SK-N-SH (cell line): ENCODE measurements at regions not wholly inside any gene's neighbourhood (a gene's known extent, or its start where the extent isn't known, plus 50 kb on each side); places are given as distances from the start of the nearest gene placed in this dataset.

Experiments used
- CTCF ChIA-PET: fragments of 300-600, 350-600 bp; formaldehyde crosslinking; extraction: SDS; loops from one replicate; lab custom pipeline; 2021; lab: Yijun Ruan, JAX
- POLR2A ChIA-PET: fragments of 350-600 bp; sonication (Branson Sonifier 250); formaldehyde crosslinking; extraction: SDS; loops from one replicate; lab custom pipeline; 2020; ENCODE audit warnings: antibody characterized with exemption, inconsistent platforms; lab: Yijun Ruan, JAX
- DNase-seq: peaks from one replicate; pipeline ENCODE4 v3.0.0; 2012
- H2AFZ ChIP-seq: fragments of 200-600 bp; sonication (generic); 2 replicates; pipeline ENCODE4 v1.8.1; 2016; ENCODE audit warnings: antibody characterized with exemption, mild to moderate bottlenecking, low read depth
- H3F3A ChIP-seq: fragments of 200-600 bp; sonication (generic); replicated peaks from 2 replicates; pipeline ENCODE3; 2016; ENCODE audit warnings: antibody characterized with exemption, mild to moderate bottlenecking; ENCODE audit not compliant: insufficient read depth
- H3K27ac ChIP-seq, 2 experiments: fragments of 200-500 bp in 1 of 2; fragments of 200-600 bp in 1 of 2; sonication (Bioruptor generic) in 1 of 2; sonication (generic), shearing (Covaris generic) in 1 of 2; 2 replicates each; pipeline versions ENCODE4 v1.5.1 to v1.6.1; 2014 to 2016; ENCODE audit warnings: low read depth in 2 of 2, inconsistent platforms in 1 of 2, low read length in 1 of 2, mild to moderate bottlenecking in 1 of 2, mixed read lengths in 1 of 2
- H3K27me3 ChIP-seq: fragments of 200-600 bp; sonication (generic), shearing (Covaris generic); 2 replicates; pipeline ENCODE4 v1.6.1; 2016; ENCODE audit warnings: mixed run types; ENCODE audit not compliant: insufficient read depth
- H3K36me3 ChIP-seq, 2 experiments: fragments of 200-500 bp in 1 of 2; fragments of 200-600 bp in 1 of 2; sonication (Bioruptor generic) in 1 of 2; sonication (generic) in 1 of 2; replicated peaks in 1 of 2; 2 replicates each; pipeline versions ENCODE3 to v1.5.1; 2014 to 2016; ENCODE audit warnings: low read length in 1 of 2, mild to moderate bottlenecking in 1 of 2; ENCODE audit not compliant: insufficient read depth in 2 of 2, control insufficient read depth in 1 of 2
- H3K4me1 ChIP-seq, 2 experiments: fragments of 200-500 bp in 1 of 2; fragments of 200-600 bp in 1 of 2; sonication (Bioruptor generic) in 1 of 2; sonication (generic), shearing (Covaris generic) in 1 of 2; 2 replicates each; pipeline versions ENCODE4 v1.5.1 to v1.6.1; 2014 to 2016; ENCODE audit warnings: low read depth in 1 of 2, low read length in 1 of 2, mixed run types in 1 of 2; ENCODE audit not compliant: insufficient read depth in 2 of 2, control insufficient read depth in 1 of 2
- H3K4me2 ChIP-seq: fragments of 200-600 bp; sonication (generic), shearing (Covaris generic); 2 replicates; pipeline ENCODE4 v1.6.1; 2017; ENCODE audit warnings: mixed run types
- H3K4me3 ChIP-seq, 2 experiments: fragments of 200-500 bp in 1 of 2; fragments of 200-600 bp in 1 of 2; sonication (Bioruptor generic) in 1 of 2; sonication (generic), shearing (Covaris generic) in 1 of 2; 2 replicates each; pipeline versions ENCODE4 v1.5.1 to v1.8.1; 2014 to 2016; ENCODE audit warnings: low read depth in 2 of 2, inconsistent platforms in 1 of 2, low read length in 1 of 2, mild to moderate bottlenecking in 1 of 2, mixed read lengths in 1 of 2, moderate library complexity in 1 of 2
- H3K79me2 ChIP-seq: fragments of 200-600 bp; sonication (generic); 2 replicates; pipeline ENCODE4 v1.8.1; 2017; ENCODE audit warnings: mild to moderate bottlenecking; ENCODE audit not compliant: insufficient read depth
- H3K9ac ChIP-seq: fragments of 200-600 bp; sonication (generic); 2 replicates; pipeline ENCODE4 v1.6.1; 2017; ENCODE audit warnings: mixed run types
- H3K9me2 ChIP-seq: fragments of 200-600 bp; sonication (generic); 2 replicates; pipeline ENCODE4 v1.6.1; 2017; ENCODE audit warnings: mixed run types
- H3K9me3 ChIP-seq: fragments of 200-600 bp; sonication (generic); 2 replicates; pipeline ENCODE4 v1.6.1; 2017; ENCODE audit warnings: mixed run types, mild to moderate bottlenecking, moderate library complexity
- H4K20me1 ChIP-seq: fragments of 200-600 bp; sonication (generic); 2 replicates; pipeline ENCODE4 v1.6.1; 2017; ENCODE audit warnings: mild to moderate bottlenecking, mixed run types; ENCODE audit not compliant: insufficient read depth
- CHD2 ChIP-seq: fragments of 150-350 bp; IDR thresholded peaks from 2 replicates; pipeline ENCODE4 v1.6.1; 2018; ENCODE audit warnings: low read length; ENCODE audit not compliant: partially characterized antibody
- ELF1 ChIP-seq: IDR thresholded peaks from 2 replicates; pipeline ENCODE4 v1.4.0; 2012
- EZH2phosphoT487 ChIP-seq: fragments of 200-600 bp; sonication (generic); IDR thresholded peaks from 2 replicates; pipeline ENCODE4 v1.6.1; 2017; ENCODE audit warnings: low read depth, mixed run types, mild to moderate bottlenecking, antibody characterized with exemption, moderate library complexity, borderline replicate concordance
- FOSL2 ChIP-seq: IDR thresholded peaks from 2 replicates; pipeline ENCODE4 v1.4.0; 2012; ENCODE audit warnings: low read depth, mild to moderate bottlenecking, moderate library complexity, borderline replicate concordance
- FOXJ3 ChIP-seq: sonication (generic); formaldehyde crosslinking; IDR thresholded peaks from 2 replicates; pipeline ENCODE4 v1.5.1; 2020; ENCODE audit warnings: mild to moderate bottlenecking, missing genetic modification reagents
- GATA2 ChIP-seq: sonication (generic); formaldehyde crosslinking; IDR thresholded peaks from 2 replicates; pipeline ENCODE4 v1.5.0; 2020; ENCODE audit warnings: mild to moderate bottlenecking, missing genetic modification reagents
- MEF2A ChIP-seq: IDR thresholded peaks from 2 replicates; pipeline ENCODE4 v1.4.0; 2012; ENCODE audit warnings: low read depth, borderline replicate concordance
- NRF1 ChIP-seq: IDR thresholded peaks from 2 replicates; pipeline ENCODE4 v1.6.1; 2012; ENCODE audit warnings: low read depth, mild to moderate bottlenecking, low read length
- RAD21 ChIP-seq: IDR thresholded peaks from 2 replicates; pipeline ENCODE4 v1.6.1; 2012; ENCODE audit warnings: mild to moderate bottlenecking, low read length
- SIN3A ChIP-seq: IDR thresholded peaks from 2 replicates; pipeline ENCODE4 v1.6.1; 2012; ENCODE audit warnings: low read depth, mild to moderate bottlenecking, low read length, moderate library complexity, borderline replicate concordance
- SMC3 ChIP-seq: IDR thresholded peaks from 2 replicates; pipeline ENCODE4 v1.6.1; 2012; ENCODE audit warnings: low read depth, low read length, improper control_type of control experiment
- USF1 ChIP-seq: IDR thresholded peaks from 2 replicates; pipeline ENCODE4 v1.4.0; 2012; ENCODE audit warnings: low read depth, borderline replicate concordance
- USF2 ChIP-seq: fragments of 150-350 bp; IDR thresholded peaks from 2 replicates; pipeline ENCODE4 v1.6.1; 2017; ENCODE audit warnings: antibody characterized with exemption, low read length, low read depth, borderline replicate concordance
- YY1 ChIP-seq: IDR thresholded peaks from 2 replicates; pipeline ENCODE4 v1.4.0; 2012; ENCODE audit warnings: low read depth, mild to moderate bottlenecking
- ZBTB33 ChIP-seq: IDR thresholded peaks from 2 replicates; pipeline ENCODE4 v1.4.0; 2012; ENCODE audit warnings: low read depth, borderline replicate concordance
- WGBS: methylation state at CpG from one replicate; pipeline ENCODE4 v1.1.6; 2017; ENCODE audit warnings: low lambda C conversion rate; 5-methylcytosine and 5-hydroxymethylcytosine counted together
- TF ChIP-seq, protein P1 (sequence below): IDR thresholded peaks from 2 replicates; pipeline ENCODE4 v1.6.1; 2012; ENCODE audit warnings: mild to moderate bottlenecking, low read depth, low read length, moderate library complexity
- TF ChIP-seq, protein P2 (sequence below): IDR thresholded peaks from 2 replicates; pipeline ENCODE4 v1.4.0; 2012; ENCODE audit warnings: low read depth

DNA sequence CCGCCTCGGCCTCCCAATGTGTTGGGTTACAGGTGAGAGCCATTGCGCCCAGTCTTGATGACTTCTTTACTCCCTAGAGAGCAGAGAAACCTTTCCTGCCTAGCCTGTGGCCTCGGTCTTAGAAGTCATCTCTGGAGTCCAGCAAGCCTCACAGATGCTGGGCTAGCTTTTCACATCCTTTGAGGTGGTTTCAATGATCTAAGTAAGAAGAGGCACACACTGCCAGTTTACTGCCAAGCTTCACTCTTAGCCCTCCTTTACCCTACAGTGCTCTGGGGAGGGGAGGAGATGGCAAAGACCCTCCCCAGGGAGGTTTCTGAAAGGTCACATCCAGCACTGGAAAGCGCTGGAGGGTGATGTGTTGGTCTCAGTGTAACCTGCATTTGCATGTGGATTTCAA, 304.8 kb downstream of the PCNX1 start (continued):
- no peak for TF ChIP-seq ZBTB33
- TF ChIP-seq SIN3A = no peak
- TF ChIP-seq USF1 = no peak
- TF ChIP-seq, protein P1, sequence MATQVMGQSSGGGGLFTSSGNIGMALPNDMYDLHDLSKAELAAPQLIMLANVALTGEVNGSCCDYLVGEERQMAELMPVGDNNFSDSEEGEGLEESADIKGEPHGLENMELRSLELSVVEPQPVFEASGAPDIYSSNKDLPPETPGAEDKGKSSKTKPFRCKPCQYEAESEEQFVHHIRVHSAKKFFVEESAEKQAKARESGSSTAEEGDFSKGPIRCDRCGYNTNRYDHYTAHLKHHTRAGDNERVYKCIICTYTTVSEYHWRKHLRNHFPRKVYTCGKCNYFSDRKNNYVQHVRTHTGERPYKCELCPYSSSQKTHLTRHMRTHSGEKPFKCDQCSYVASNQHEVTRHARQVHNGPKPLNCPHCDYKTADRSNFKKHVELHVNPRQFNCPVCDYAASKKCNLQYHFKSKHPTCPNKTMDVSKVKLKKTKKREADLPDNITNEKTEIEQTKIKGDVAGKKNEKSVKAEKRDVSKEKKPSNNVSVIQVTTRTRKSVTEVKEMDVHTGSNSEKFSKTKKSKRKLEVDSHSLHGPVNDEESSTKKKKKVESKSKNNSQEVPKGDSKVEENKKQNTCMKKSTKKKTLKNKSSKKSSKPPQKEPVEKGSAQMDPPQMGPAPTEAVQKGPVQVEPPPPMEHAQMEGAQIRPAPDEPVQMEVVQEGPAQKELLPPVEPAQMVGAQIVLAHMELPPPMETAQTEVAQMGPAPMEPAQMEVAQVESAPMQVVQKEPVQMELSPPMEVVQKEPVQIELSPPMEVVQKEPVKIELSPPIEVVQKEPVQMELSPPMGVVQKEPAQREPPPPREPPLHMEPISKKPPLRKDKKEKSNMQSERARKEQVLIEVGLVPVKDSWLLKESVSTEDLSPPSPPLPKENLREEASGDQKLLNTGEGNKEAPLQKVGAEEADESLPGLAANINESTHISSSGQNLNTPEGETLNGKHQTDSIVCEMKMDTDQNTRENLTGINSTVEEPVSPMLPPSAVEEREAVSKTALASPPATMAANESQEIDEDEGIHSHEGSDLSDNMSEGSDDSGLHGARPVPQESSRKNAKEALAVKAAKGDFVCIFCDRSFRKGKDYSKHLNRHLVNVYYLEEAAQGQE = no peak
- TF ChIP-seq, protein P2, sequence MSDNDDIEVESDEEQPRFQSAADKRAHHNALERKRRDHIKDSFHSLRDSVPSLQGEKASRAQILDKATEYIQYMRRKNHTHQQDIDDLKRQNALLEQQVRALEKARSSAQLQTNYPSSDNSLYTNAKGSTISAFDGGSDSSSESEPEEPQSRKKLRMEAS = no peak
- TF ChIP-seq CHD2 = no peak

DNA sequence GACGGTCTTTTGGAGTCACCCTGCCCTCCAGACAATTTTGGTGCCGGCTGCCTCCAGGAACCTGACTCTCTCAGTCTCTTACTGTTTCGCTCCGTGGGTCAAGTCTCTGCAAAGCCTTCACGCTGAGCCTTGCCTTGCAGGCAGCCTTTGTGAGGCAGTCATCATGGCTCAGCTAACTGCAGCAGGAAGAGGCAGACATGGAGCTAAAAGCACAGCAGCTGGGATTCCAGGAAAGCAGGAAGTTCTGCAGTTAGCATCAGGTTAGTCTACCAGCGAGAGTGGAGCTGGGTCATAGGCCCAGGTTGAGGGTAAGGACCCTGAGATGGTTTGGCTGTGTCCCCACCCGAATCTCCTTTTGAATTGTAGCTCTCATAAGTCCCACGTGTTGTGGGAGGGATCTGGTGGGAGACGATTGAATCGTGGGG, 305.4 kb downstream of the PCNX1 start:
- WGBS = 73% methylated on average over 10 of the region's 10 CpGs
- no peak for DNase-seq

More for the DNA sequence above, 305.4 kb downstream of the PCNX1 start:
- no peaks in the 10 kb centered on the region for H3F3A ChIP-seq
- H3K4me3 ChIP-seq = no peak overlapping the region
- H2AFZ ChIP-seq = no peak overlapping the region
- no peak overlapping the region for H3K27ac ChIP-seq
- no peaks in the 10 kb centered on the region for H3K9me3 ChIP-seq
- no peaks in the 10 kb centered on the region for H3K79me2 ChIP-seq
- H3K27me3 ChIP-seq = no peaks in the 10 kb centered on the region
- TF ChIP-seq RAD21 (no peak), SMC3 (no peak), CHD2 (no peak), ZBTB33 (no peak), EZH2phosphoT487 (no peak), FOXJ3 (no peak), USF2 (no peak), YY1 (no peak), ELF1 (no peak), GATA2 (CRISPR knock-in tag) (no peak), MEF2A (no peak), FOSL2 (no peak), NRF1 (no peak)
- TF ChIP-seq, protein P1 = no peak
- peaks cover 0 to 2% of the 10 kb centered on the region in 2 experiments; a peak in 1 of 4 replicates for H3K4me1 ChIP-seq
- POLR2A ChIA-PET = no interaction called here
- CTCF ChIA-PET = interaction anchor here (1.8 kb wide), 1 partner anchor 540 kb away, joined by 6 read pairs; no protein-coding TSS in a partner anchor
- H4K20me1 ChIP-seq = no peaks in the 10 kb centered on the region
- H3K9ac ChIP-seq = no peak overlapping the region
- no peaks in the 10 kb centered on the region for H3K9me2 ChIP-seq
- H3K4me2 ChIP-seq = no peak overlapping the region
- no peaks in the 10 kb centered on the region for H3K36me3 ChIP-seq
